ENCODE measurements at regions not wholly inside any gene's neighbourhood (a gene's known extent, or its start where the extent isn't known, plus 50 kb on each side); places are given as distances from the start of the nearest gene placed in this dataset.
"Not testable (repeated sequence)": the region's sequence is repeated elsewhere in the genome, so short reads cannot be mapped to it uniquely, and the experiment has no call there.

- Histone ChIP-seq H3K9me3 (ENCODE audit: insufficient read depth, low read depth, low read length) (no peaks in the 10 kb centered on the region), H3K27ac (ENCODE audit: low read depth, low read length) (no peak overlapping the region), H3K4me3 (ENCODE audit: low read length) (no peak overlapping the region), H3K4me1 (ENCODE audit: insufficient read depth, low read length) (no peaks in the 10 kb centered on the region), H3K27me3 (ENCODE audit: insufficient read depth, low read length) (no peaks in the 10 kb centered on the region), H3K36me3 (ENCODE audit: insufficient read depth, low read length) (no peaks in the 10 kb centered on the region), H3K9ac (ENCODE audit: low read depth, low read length) (no peak overlapping the region)
- WGBS = 88% methylated on average over 1 of the region's 1 CpG
Measured at GRCh38 chr9:75491533-75491932, 398.9 kb upstream of the PCSK5 start.

GRCh38 chr9:75499812-75500211, 390.7 kb upstream of the PCSK5 start:
- Histone ChIP-seq H3K27me3 (ENCODE audit: insufficient read depth, low read length) (no peaks in the 10 kb centered on the region), H3K4me3 (ENCODE audit: low read length) (no peak overlapping the region), H3K9me3 (ENCODE audit: insufficient read depth, low read depth, low read length) (no peaks in the 10 kb centered on the region), H3K4me1 (ENCODE audit: insufficient read depth, low read length) (no peaks in the 10 kb centered on the region), H3K9ac (ENCODE audit: low read depth, low read length) (no peak overlapping the region), H3K36me3 (ENCODE audit: insufficient read depth, low read length) (no peaks in the 10 kb centered on the region), H3K27ac (ENCODE audit: low read depth, low read length) (no peak overlapping the region)
- whole genome bisulfite sequencing = 98% methylated on average over 4 of the region's 4 CpGs

GRCh38 chr9:75500479-75500878, 390.0 kb upstream of the PCSK5 start:
- WGBS = 90% methylated on average over 1 of the region's 2 CpGs
- Histone ChIP-seq H3K4me1 (ENCODE audit: insufficient read depth, low read length) (no peaks in the 10 kb centered on the region), H3K4me3 (ENCODE audit: low read length) (no peak overlapping the region), H3K27ac (ENCODE audit: low read depth, low read length) (no peak overlapping the region), H3K9me3 (ENCODE audit: insufficient read depth, low read depth, low read length) (no peaks in the 10 kb centered on the region), H3K36me3 (ENCODE audit: insufficient read depth, low read length) (no peaks in the 10 kb centered on the region), H3K27me3 (ENCODE audit: insufficient read depth, low read length) (no peaks in the 10 kb centered on the region), H3K9ac (ENCODE audit: low read depth, low read length) (no peak overlapping the region)

- H3K27ac ChIP-seq (ENCODE audit: low read depth, low read length); H3K36me3 ChIP-seq (ENCODE audit: insufficient read depth, low read length); H3K4me1 ChIP-seq (ENCODE audit: insufficient read depth, low read length); H3K9ac ChIP-seq (ENCODE audit: low read depth, low read length); H3K27me3 ChIP-seq (ENCODE audit: insufficient read depth, low read length); H3K9me3 ChIP-seq (ENCODE audit: insufficient read depth, low read depth, low read length); H3K4me3 ChIP-seq (ENCODE audit: low read length): not testable (repeated sequence)
- WGBS = no CpG with 5 or more reads among the region's 3 CpGs
Measured at GRCh38 chr9:75500940-75501339, 389.5 kb upstream of the PCSK5 start.

- H3K27me3 ChIP-seq (ENCODE audit: insufficient read depth, low read length) = no peaks in the 10 kb centered on the region
- no peak overlapping the region for H3K27ac ChIP-seq (ENCODE audit: low read depth, low read length)
- H3K36me3 ChIP-seq (ENCODE audit: insufficient read depth, low read length) = no peaks in the 10 kb centered on the region
- H3K9ac ChIP-seq (ENCODE audit: low read depth, low read length) = no peak overlapping the region
- H3K9me3 ChIP-seq (ENCODE audit: insufficient read depth, low read depth, low read length) = no peaks in the 10 kb centered on the region
- no peak overlapping the region for H3K4me3 ChIP-seq (ENCODE audit: low read length)
- no peaks in the 10 kb centered on the region for H3K4me1 ChIP-seq (ENCODE audit: insufficient read depth, low read length)
Measured at GRCh38 chr9:75504721-75505120, 385.8 kb upstream of the PCSK5 start.

- Histone ChIP-seq H3K4me3 (ENCODE audit: low read length) (no peak overlapping the region), H3K4me1 (ENCODE audit: insufficient read depth, low read length) (no peaks in the 10 kb centered on the region), H3K9me3 (ENCODE audit: insufficient read depth, low read depth, low read length) (no peaks in the 10 kb centered on the region), H3K27me3 (ENCODE audit: insufficient read depth, low read length) (no peaks in the 10 kb centered on the region), H3K27ac (ENCODE audit: low read depth, low read length) (no peak overlapping the region), H3K9ac (ENCODE audit: low read depth, low read length) (no peak overlapping the region), H3K36me3 (ENCODE audit: insufficient read depth, low read length) (no peaks in the 10 kb centered on the region)
Measured at GRCh38 chr9:75505654-75506053, 384.8 kb upstream of the PCSK5 start.

- H3K9ac ChIP-seq (ENCODE audit: low read depth, low read length) = no peak overlapping the region
- H3K4me3 ChIP-seq (ENCODE audit: low read length) = no peak overlapping the region
- H3K27ac ChIP-seq (ENCODE audit: low read depth, low read length) = no peak overlapping the region
- no peaks in the 10 kb centered on the region for H3K9me3 ChIP-seq (ENCODE audit: insufficient read depth, low read depth, low read length)
- no peaks in the 10 kb centered on the region for H3K27me3 ChIP-seq (ENCODE audit: insufficient read depth, low read length)
- H3K36me3 ChIP-seq (ENCODE audit: insufficient read depth, low read length) = no peaks in the 10 kb centered on the region
- no peaks in the 10 kb centered on the region for H3K4me1 ChIP-seq (ENCODE audit: insufficient read depth, low read length)
Measured at GRCh38 chr9:75529463-75529862, 361.0 kb upstream of the PCSK5 start.

GRCh38 chr9:75531588-75531987, 358.9 kb upstream of the PCSK5 start:
- Histone ChIP-seq H3K9me3 (ENCODE audit: insufficient read depth, low read depth, low read length) (no peaks in the 10 kb centered on the region), H3K4me3 (ENCODE audit: low read length) (no peak overlapping the region), H3K27ac (ENCODE audit: low read depth, low read length) (no peak overlapping the region), H3K4me1 (ENCODE audit: insufficient read depth, low read length) (no peaks in the 10 kb centered on the region), H3K9ac (ENCODE audit: low read depth, low read length) (no peak overlapping the region), H3K27me3 (ENCODE audit: insufficient read depth, low read length) (no peaks in the 10 kb centered on the region), H3K36me3 (ENCODE audit: insufficient read depth, low read length) (no peaks in the 10 kb centered on the region)
- WGBS = 97% methylated on average over 2 of the region's 2 CpGs

- 92% methylated on average over 3 of the region's 3 CpGs for WGBS
Measured at GRCh38 chr9:75532233-75533050, 358.0 kb upstream of the PCSK5 start.

GRCh38 chr9:75539523-75539922, 350.9 kb upstream of the PCSK5 start:
- no peaks in the 10 kb centered on the region for H3K9me3 ChIP-seq (ENCODE audit: insufficient read depth, low read depth, low read length)
- H3K36me3 ChIP-seq (ENCODE audit: insufficient read depth, low read length) = no peaks in the 10 kb centered on the region
- 100% methylated on average over 1 of the region's 1 CpG for WGBS
- no peaks in the 10 kb centered on the region for H3K27me3 ChIP-seq (ENCODE audit: insufficient read depth, low read length)
- no peaks in the 10 kb centered on the region for H3K4me1 ChIP-seq (ENCODE audit: insufficient read depth, low read length)
- H3K27ac ChIP-seq (ENCODE audit: low read depth, low read length) = no peak overlapping the region
- H3K4me3 ChIP-seq (ENCODE audit: low read length) = no peak overlapping the region
- no peak overlapping the region for H3K9ac ChIP-seq (ENCODE audit: low read depth, low read length)

More at GRCh38 chr9:75532233-75533050, 358.0 kb upstream of the PCSK5 start:
- Histone ChIP-seq H3K4me3 (ENCODE audit: low read length) (no peak overlapping the region), H3K27me3 (ENCODE audit: insufficient read depth, low read length) (no peaks in the 10 kb centered on the region), H3K9ac (ENCODE audit: low read depth, low read length) (no peak overlapping the region), H3K36me3 (ENCODE audit: insufficient read depth, low read length) (no peaks in the 10 kb centered on the region), H3K9me3 (ENCODE audit: insufficient read depth, low read depth, low read length) (no peaks in the 10 kb centered on the region), H3K27ac (ENCODE audit: low read depth, low read length) (no peak overlapping the region), H3K4me1 (ENCODE audit: insufficient read depth, low read length) (no peaks in the 10 kb centered on the region)

- Histone ChIP-seq H3K9ac (ENCODE audit: low read depth, low read length) (no peak overlapping the region), H3K4me1 (ENCODE audit: insufficient read depth, low read length) (no peaks in the 10 kb centered on the region), H3K4me3 (ENCODE audit: low read length) (no peak overlapping the region), H3K36me3 (ENCODE audit: insufficient read depth, low read length) (no peaks in the 10 kb centered on the region), H3K9me3 (ENCODE audit: insufficient read depth, low read depth, low read length) (no peaks in the 10 kb centered on the region), H3K27me3 (ENCODE audit: insufficient read depth, low read length) (no peaks in the 10 kb centered on the region), H3K27ac (ENCODE audit: low read depth, low read length) (no peak overlapping the region)
- 100% methylated on average over 1 of the region's 1 CpG for WGBS
Measured at GRCh38 chr9:75540185-75540584, 350.3 kb upstream of the PCSK5 start.

- WGBS = 89% methylated on average over 1 of the region's 1 CpG
- no peaks in the 10 kb centered on the region for H3K4me1 ChIP-seq (ENCODE audit: insufficient read depth, low read length)
Measured at GRCh38 chr9:75541734-75542133, 348.7 kb upstream of the PCSK5 start.

More at GRCh38 chr9:75541734-75542133, 348.7 kb upstream of the PCSK5 start:
- Histone ChIP-seq H3K27ac (ENCODE audit: low read depth, low read length) (no peak overlapping the region), H3K9me3 (ENCODE audit: insufficient read depth, low read depth, low read length) (no peaks in the 10 kb centered on the region), H3K4me3 (ENCODE audit: low read length) (no peak overlapping the region), H3K9ac (ENCODE audit: low read depth, low read length) (no peak overlapping the region), H3K27me3 (ENCODE audit: insufficient read depth, low read length) (no peaks in the 10 kb centered on the region), H3K36me3 (ENCODE audit: insufficient read depth, low read length) (no peaks in the 10 kb centered on the region)
